ENCODE measurements at regions not wholly inside any gene's neighbourhood (a gene's known extent, or its start where the extent isn't known, plus 50 kb on each side); places are given as distances from the start of the nearest gene placed in this dataset.
"Not testable (repeated sequence)": the region's sequence is repeated elsewhere in the genome, so short reads cannot be mapped to it uniquely, and the experiment has no call there.

- no peak for DNase-seq
These were observed 330.7 kb upstream of the LRRC3B start for GRCh38 chr3:26291840-26292239.

- DNase-seq, result no peak
These were observed 329.8 kb upstream of the LRRC3B start for GRCh38 chr3:26292780-26293179.

- no peak for DNase-seq
These were observed 329.2 kb upstream of the LRRC3B start for GRCh38 chr3:26293329-26293844.

- no peak for DNase-seq
These were observed 315.4 kb upstream of the LRRC3B start for GRCh38 chr3:26307192-26307591.

- DNase-seq, result no peak
These were observed 314.8 kb upstream of the LRRC3B start for GRCh38 chr3:26307787-26308186.

GRCh38 chr3:26308454-26308853 is 314.1 kb upstream of the LRRC3B start:
- DNase-seq, result no peak

GRCh38 chr3:26309536-26309935 is 313.0 kb upstream of the LRRC3B start:
- DNase-seq, result not testable (repeated sequence)

- DNase-seq, result no peak
These were observed 309.8 kb upstream of the LRRC3B start for GRCh38 chr3:26312816-26313215.

- no peak for DNase-seq
These were observed 306.1 kb upstream of the LRRC3B start for GRCh38 chr3:26316472-26316871.

- DNase-seq, result not testable (repeated sequence)
These were observed 298.8 kb upstream of the LRRC3B start for GRCh38 chr3:26323741-26324140.

GRCh38 chr3:26340001-26340400 is 282.6 kb upstream of the LRRC3B start:
- no peak for DNase-seq

- DNase-seq, result no peak
These were observed 278.9 kb upstream of the LRRC3B start for GRCh38 chr3:26343647-26344046.

GRCh38 chr3:26345613-26346012 is 277.0 kb upstream of the LRRC3B start:
- DNase-seq, result no peak

- DNase-seq, result no peak
These were observed 276.1 kb upstream of the LRRC3B start for GRCh38 chr3:26346497-26346896.

- no peak for DNase-seq
These were observed 275.4 kb upstream of the LRRC3B start for GRCh38 chr3:26347150-26347549.

- DNase-seq, result no peak
These were observed 271.7 kb upstream of the LRRC3B start for GRCh38 chr3:26350853-26351252.

GRCh38 chr3:26353097-26353496 is 269.5 kb upstream of the LRRC3B start:
- no peak for DNase-seq

GRCh38 chr3:26358405-26358804 is 264.2 kb upstream of the LRRC3B start:
- no peak for DNase-seq

- no peak for DNase-seq
These were observed 256.9 kb upstream of the LRRC3B start for GRCh38 chr3:26365706-26366105.

GRCh38 chr3:26368312-26368711 is 254.3 kb upstream of the LRRC3B start:
- no peak for DNase-seq

- DNase-seq, result no peak
These were observed 253.4 kb upstream of the LRRC3B start for GRCh38 chr3:26369133-26369532.

GRCh38 chr3:26375843-26376530 is 246.6 kb upstream of the LRRC3B start:
- DNase-seq, result no peak

- DNase-seq, result no peak
These were observed 241.2 kb upstream of the LRRC3B start for GRCh38 chr3:26381411-26381810.

GRCh38 chr3:26406636-26407035 is 215.9 kb upstream of the LRRC3B start:
- no peak for DNase-seq

GRCh38 chr3:26418553-26418952 is 204.0 kb upstream of the LRRC3B start:
- no peak for DNase-seq

All from right forelimb (tissue), 1 donor.